MM.1S (cell line): ENCODE measurements at regions not wholly inside any gene's neighbourhood (a gene's known extent, or its start where the extent isn't known, plus 50 kb on each side); places are given as distances from the start of the nearest gene placed in this dataset.

Experiments used
- CTCF ChIP-seq: fragments of 300-600 bp; sonication (generic); IDR thresholded peaks from 2 replicates; pipeline ENCODE4 v1.5.1; 2016; ENCODE audit warnings: antibody characterized with exemption, low read length, mixed read lengths
- EZH2 ChIP-seq: fragments of 300-600 bp; sonication (generic); optimal IDR thresholded peaks from 2 replicates; pipeline ENCODE3; 2017; ENCODE audit warnings: low read depth, mild to moderate bottlenecking, antibody characterized with exemption, low read length, mixed read lengths
- EZH2phosphoT487 ChIP-seq: fragments of 300-600 bp; sonication (generic); IDR thresholded peaks from 2 replicates; pipeline ENCODE4 v1.6.1; 2018; ENCODE audit warnings: antibody characterized with exemption, low read length

DNA sequence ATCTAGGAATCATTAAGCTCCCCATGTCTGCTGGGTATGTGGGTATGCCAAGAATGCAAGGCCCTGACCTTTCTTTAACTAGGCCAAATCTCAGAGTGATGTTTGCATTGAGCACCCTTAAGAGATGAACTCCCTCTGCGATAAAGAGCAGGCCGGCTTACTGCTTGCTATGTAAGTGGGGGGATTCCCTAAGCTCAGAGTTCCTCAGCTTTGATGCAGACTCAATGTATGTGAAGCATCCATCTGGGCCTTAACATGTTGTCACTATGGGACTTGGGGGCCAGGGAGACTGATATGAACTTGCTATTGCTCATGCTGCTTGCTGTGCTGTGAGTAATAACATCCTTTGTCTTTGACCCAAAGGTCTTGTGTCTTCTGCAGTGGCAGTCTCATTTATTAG, 149.7 kb downstream of the C12orf75 start:
- TF ChIP-seq CTCF = no peak
- TF ChIP-seq EZH2phosphoT487 = no peak
- TF ChIP-seq EZH2 = no peak
